HT-29 (cell line): ENCODE measurements at regions not wholly inside any gene's neighbourhood (a gene's known extent, or its start where the extent isn't known, plus 50 kb on each side); places are given as distances from the start of the nearest gene placed in this dataset.
"Not testable (repeated sequence)": the region's sequence is repeated elsewhere in the genome, so short reads cannot be mapped to it uniquely, and the experiment has no call there.

Experiments
- DNase-seq: peaks from one replicate; pipeline ENCODE4 v3.0.0-alpha.2; 2015; ENCODE audit warnings: low spot score

DNA sequence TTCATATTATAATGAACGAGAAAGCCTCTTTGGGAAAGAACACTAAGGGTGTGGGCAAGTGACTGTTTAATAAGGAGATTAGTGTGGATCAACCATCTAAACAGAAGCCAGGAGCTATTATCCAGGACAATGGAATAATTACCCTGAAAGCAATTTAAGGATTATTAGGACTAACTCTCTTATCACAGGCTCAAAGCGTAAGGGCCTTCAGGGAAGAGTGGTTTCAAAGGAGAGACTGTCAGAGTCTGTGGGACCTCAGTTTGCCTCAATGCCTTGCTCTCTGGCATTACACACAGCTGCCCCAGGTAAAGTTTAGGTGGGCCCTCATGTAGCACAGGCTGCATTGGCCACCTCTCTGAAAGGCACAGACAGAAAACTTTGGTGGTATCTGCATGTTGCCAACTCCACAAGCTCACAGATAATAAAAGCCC lies 717.2 kb upstream of the ADGRL3 start:
- no peak for DNase-seq

DNA sequence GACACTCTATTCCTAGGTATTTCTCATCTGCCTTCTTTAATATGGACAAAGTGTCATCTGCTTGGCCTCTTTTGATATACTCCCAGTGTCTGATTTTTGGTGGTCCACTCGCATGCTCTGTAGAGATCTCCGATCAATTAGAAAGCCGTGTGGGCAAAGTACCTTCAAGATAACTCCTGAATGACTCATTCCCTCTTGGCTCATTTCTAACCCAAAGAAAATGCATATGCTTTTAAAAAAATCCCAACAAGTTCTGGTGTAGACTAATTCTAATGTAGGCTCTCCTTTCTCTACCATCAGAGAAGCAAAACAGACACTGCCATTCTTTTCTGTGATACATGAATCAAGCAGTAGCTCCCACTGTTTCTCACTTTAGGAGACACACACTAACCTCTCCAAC lies 714.9 kb upstream of the ADGRL3 start:
- DNase-seq: no peak

DNA sequence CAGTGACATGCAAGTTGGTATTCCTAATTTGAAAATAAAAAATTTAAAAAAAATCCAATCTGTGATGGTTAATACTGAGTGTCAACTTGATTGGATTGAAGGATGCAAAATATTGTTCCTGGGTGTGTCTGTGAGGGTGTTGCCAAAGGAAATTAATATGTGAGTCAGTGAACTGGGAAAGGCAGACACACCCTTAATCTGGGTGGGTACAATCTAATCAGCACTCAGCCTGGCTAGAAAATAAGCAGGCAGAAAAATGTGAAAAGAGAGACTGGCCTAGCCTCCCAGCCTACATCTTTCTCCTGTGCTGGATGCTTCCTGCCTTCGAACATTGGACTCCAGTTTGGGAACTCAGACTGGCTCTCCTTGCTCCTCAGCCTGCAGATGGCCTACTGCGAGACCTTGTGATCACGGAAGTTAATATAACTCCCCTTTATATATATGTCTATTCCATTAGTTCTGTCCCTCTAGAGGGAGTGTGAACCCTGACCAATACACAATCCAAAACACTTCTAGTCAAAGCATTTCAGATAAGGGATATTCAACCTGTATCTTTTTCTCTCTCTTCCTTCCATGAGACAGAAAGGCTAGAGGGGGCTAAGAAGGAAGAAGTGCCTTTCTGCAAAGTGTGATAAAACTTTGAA lies 712.9 kb upstream of the ADGRL3 start:
- not testable (repeated sequence) for DNase-seq

DNA sequence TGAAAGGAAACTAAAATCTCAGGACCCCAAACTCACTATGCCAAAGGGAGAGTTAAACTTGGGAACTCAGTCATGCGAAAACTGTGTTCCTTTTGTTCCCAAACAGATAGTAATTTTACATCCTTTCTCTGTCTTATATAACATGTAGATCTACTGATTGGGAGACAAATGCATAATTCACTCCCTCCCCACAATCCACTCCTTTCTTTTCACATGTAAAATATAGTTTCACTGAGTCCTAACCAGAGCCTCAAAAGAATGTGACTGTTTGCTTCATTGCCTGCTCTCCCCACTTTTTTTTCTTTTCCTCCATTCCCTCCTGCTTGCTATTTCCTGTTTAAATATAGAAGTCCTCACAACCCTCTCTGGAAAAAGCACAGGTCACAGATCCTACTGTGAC lies 699.3 kb upstream of the ADGRL3 start:
- DNase-seq: no peak

DNA sequence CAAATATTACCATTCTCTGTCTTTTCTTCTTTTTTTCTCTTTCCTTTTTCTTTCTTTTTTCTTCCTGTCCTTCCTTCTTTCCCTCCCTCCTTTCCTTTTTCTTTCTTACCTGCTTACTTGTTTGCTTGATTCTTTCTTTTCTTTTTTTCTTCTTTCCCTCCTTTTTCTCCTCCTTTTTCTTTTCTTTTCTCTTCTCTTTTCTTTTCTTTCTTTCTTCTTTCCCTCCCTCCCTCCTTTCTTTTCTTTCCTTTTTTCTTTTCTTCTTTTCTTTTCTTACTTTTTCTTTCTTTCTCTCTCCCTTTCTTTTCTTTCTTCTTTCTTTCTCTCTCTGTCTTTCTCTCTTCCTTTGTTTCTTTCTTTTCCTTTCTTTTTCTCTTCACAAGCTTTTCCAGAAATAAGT lies 697.4 kb upstream of the ADGRL3 start:
- no peak for DNase-seq

DNA sequence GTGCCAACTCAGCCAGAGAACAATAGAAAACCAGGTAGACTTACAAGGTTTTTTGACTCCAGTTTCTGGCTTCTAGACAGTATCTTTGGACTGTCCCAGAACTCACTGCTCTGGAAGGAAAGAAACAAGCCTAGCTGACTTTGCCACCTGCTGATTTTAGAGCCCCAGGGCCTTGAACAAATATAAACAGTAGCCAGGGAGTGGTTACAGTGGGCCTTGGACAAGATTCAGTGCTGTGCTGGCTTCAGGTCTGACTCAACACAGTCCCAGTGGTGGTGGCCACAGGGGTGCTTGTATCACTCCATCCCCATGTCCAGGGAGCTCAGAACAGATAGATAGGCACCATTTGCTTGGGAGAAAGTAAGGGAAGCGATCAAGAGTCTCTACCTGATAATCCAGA lies 694.1 kb upstream of the ADGRL3 start:
- no peak for DNase-seq

DNA sequence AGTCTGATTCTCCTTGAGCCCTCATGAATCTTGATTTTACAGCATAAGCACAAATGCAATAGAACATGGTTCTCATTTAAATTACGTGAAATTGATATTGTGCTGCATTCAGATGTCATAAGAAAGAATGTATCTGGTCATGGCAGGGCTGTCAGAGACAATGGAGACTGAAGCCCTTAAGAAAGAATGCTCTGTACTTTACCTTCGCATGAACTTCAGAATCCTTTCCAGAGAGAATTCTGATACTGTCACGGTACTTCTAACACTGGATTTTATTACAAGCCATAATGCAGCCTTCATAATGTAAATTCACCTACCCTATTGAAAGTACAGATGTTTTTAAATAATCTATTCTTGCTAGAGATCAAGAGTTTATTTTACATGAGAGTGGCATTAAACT lies 677.9 kb upstream of the ADGRL3 start:
- no peak for DNase-seq

DNA sequence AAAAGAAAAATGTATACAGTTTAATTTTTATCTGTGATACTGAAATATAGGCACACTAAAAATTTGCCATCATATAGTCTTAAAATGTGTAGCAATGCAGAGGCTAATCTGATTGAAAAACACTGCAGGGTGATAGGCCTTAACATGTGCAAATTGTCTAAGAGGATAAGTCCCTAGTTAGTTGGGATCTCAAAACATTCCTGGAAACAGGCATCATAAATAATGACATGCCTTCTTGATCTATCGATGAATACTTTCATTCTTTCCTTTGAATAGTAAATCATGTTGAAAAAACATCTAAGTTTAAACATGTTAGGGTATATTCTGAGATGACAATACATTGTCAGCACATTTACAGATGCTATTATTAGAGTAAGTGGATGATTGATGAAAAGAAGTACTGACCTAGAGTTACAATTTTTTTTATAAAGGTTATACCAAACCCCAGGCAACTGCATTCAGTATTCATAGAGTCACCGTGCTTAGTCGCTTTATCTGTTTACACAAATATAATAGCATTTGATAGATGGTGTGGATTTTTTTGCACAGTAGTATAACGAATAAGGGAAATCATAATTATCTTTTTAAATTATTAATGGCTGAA lies 668.2 kb upstream of the ADGRL3 start:
- no peak for DNase-seq

DNA sequence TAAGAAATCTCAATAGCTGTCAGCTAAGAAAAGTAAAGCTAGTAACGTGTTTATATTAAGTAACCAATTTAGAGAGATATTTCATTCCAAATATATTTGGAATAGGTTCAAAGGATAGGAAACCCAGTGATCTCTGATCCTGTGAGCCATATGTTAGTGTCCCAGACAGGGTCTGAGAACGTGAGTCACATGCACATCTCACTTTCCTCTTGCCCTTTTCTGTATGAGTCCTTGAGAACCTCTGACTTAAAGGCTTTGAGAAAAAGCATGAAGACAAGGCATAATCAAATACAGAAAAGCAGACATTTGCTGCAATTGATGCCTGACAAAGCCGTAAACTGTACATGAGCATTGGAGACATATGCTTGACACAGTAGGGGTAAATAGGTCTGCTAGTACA lies 655.1 kb upstream of the ADGRL3 start:
- no peak for DNase-seq

DNA sequence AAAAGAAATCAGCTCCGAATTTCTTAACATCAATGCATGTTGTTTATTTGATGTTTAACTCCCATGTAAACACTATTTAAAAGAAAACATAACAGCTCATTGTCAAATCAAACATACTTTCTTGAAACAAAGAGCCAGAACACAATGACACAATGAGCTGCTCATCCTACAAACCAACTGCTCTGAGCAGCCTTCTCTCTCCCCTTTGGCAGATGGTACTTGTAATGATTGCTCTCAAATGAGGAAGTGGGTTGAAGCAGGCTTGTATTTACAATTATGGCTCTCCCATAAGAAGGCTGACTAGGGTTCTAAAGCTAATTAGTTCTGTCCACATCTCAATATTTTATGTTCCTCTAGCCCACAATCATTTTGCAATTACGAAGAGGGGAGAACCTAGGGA lies 637.8 kb upstream of the ADGRL3 start:
- DNase-seq: no peak

DNA sequence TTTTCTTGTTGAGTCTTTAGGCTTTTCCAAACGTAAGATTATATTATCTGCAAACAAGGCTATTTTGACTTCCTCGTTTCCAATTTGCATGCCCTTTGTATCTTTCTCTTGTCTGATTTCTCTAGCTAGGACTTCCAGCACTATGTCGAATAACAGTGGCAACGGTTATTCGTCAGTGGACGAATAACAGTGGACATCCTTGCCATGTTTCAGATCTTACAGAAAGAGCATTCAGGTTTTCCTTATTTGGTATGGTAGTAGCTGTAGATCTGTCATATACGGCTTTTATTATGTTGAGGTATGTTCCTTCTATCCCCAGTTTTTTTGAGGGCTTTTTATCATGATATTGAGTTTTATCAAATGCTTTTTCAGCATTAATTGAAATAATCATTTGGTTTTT lies 634.6 kb upstream of the ADGRL3 start:
- DNase-seq: no peak

DNA sequence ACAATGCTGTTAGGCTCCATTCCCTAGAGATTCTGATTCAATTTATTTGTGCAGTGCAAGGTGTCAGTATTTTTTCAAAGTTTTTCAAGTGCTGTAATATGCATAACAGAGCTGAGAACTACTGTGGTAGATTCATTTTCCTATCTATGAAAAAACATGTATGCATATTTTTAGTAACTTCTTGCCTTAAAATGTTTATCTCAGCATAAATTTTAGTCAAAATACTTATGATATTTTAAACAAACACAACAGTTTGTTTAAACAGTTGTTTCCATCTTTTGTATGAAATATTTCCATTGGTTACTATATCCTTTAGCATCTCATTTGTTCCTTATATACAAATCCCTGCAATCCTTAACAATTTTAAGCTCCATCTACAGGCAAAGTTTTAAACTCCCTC lies 624.8 kb upstream of the ADGRL3 start:
- no peak for DNase-seq

DNA sequence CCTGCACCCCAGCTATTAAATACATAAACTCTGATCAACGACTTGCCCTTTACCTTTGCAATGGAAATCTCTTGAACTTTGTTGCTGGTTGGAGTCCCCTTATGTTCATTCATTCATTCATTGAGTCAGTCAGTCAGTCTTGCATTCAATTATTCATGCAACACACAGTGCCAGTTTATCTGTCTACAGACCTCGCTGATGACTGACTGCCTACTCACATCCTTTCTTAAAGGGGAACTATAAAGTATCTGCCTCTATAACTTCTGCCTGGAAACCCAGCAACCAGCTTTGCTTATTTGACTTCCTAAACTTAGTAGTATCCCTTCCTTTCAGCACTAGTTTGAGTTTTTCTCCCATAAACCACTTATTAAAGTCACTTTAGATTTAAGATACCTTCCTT lies 620.8 kb upstream of the ADGRL3 start:
- no peak for DNase-seq

DNA sequence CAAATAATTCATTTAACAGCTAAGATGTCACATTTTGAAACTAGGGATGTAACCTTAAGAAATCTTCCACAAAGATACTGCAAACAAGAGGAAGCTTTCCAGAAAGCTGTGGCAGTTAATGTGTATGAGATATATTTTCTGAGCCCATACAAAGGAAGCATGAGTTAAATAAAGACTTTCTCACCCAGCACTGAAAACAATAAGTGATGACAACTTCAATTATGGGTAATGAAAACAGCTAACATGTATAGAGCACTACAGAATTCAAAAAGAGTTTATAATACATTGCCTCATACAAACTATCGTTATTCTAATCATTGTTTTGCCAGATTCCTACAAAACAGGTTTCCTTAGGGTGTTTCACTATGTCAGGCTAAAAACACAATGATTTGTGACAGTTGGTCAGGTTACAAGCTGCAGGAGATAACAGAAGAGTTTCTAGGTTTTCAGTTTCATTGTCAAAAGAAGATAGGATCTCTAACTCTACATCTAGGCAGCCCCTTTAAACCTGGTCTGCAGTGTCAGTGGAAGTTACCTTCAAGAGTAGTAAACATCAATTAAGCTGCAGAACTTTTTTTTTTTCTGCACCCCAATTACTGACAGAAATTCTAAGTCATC lies 618.1 kb upstream of the ADGRL3 start:
- DNase-seq: no peak

DNA sequence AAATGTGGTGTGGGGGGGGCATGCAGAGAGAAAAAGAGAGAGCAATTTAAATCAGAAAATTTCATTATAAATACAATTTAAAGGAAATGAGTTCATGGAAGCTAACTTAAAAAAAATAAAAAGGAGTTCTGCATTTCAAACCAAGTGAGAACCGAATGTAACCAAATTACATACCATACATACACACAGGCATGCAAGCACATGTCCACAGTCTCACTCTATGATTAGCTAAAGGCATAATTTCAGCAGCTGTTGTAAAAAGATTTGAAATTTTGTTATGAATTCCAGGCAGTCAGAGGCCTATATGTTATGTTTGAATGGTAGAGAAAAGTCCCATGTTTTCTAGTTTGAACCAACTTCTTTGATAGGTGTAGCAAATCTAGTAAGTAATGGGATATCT lies 611.6 kb upstream of the ADGRL3 start:
- DNase-seq: no peak

DNA sequence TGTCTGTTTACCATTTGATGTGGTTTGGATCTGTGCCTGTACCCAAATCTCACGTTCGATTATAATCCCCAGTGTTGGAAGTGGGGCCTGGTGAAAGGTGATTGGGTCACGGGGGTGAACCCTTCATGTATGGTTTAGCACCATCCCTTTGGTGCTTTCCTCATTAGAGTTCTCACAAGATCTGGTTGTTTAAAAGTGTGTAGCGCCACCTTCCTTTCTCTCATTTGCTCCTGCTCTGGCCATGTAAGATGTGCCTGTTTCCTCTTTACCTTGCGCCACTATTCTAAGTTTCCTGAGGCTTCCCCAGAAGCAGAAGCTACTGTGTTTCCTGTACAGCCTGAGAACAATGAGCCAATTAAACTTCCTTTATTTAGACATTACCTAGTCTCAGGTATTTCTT lies 610.7 kb upstream of the ADGRL3 start:
- no peak for DNase-seq

DNA sequence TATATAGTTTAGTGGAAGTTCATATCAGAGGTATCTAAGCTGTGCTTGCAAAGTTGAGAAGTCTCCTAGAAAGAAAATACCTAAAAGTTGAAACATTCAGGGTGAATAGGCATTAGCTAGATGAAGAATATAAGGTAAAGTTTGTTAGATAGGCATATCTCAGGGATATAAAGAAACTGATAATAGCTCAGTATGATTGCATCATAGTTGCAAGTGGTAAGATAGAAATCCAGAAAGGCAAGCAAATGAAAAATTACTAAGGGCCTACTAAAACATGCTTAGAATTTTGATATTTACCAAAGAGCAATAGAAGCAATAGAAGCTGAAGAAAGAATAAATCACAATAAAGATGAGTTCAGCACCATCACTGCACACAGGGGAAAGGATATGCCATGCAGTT lies 610.0 kb upstream of the ADGRL3 start:
- no peak for DNase-seq

DNA sequence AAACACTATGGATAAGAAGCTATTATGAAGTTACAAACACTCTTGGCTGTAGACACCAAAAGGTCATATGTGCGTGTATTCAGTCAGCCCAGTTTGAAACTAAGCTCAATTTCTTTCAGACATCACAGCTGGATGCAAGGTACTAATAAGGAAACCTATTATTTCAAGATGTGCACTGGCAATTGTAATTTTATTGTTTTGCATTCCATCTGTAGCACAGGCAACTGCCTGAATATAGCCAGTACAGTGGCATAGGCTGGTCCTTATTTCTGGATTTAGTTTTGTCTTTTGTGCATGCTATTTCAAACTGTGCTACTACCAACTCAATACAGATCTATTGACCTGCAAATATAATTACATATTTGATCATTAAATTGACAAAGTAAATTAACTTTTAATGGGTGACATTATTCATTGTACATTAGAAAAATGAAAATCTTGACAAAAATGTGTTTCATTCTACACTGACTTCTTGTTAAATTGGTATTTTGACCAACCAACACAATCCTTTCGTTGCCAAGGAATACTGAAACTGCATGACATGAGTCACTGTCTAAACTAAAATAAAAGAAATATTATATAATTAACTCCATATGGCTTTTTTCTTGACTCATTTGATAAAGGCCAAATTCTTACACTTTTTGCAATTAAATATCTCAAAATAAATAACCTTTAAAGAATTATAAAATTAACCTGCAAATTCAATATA lies 594.3 kb upstream of the ADGRL3 start:
- no peak for DNase-seq

DNA sequence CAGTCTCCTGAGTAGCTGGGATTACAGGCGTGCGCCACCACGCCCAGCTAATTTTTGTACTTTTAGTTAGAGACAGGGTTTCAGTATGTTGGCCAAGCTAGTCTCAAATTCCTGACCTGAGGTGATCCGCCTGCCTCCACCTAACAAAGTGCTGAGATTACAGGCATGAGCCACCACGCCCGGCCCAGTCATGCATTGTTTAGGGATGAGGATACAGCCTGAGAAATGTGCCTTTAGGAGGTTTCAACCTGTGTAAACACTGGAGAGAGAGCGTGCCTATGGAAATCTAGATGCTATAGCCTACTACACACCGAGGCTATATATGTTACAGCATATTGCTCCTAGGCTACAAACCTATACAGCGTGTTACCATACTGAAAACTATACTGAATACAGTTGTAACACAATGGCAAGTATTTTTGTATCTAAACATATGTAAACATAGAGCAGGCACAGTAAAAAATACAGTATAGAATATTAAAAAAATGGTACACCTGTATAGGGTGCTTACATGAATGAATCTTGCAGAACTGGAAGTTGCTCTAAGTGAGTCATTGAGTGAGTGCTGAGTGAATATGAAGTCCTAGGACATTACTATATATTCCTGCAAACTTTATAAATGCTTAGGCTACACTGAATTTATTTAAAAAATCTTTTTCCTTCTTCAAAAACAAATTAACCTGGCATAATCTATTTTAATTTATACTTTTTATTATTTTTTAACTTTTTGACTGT lies 588.2 kb upstream of the ADGRL3 start:
- DNase-seq: no peak

DNA sequence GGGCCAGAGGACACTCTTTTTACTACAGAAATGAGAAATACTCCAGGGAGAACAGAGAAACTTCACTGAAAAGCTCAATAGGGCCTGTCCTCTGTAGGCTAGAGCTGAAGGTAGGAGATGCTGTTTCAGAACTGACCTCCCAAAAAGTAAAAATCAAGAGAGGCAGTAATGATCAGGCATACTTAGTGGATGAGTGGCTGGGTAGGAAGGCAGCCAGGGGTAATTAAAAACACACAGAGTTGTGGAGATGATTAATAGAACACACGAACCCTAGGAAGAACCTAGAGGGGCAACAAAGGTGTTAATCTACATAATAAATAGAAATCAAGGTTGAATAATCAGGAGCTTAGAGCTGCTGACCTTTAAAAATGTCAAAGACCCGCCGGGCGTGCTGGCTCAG lies 582.4 kb upstream of the ADGRL3 start:
- no peak for DNase-seq

DNA sequence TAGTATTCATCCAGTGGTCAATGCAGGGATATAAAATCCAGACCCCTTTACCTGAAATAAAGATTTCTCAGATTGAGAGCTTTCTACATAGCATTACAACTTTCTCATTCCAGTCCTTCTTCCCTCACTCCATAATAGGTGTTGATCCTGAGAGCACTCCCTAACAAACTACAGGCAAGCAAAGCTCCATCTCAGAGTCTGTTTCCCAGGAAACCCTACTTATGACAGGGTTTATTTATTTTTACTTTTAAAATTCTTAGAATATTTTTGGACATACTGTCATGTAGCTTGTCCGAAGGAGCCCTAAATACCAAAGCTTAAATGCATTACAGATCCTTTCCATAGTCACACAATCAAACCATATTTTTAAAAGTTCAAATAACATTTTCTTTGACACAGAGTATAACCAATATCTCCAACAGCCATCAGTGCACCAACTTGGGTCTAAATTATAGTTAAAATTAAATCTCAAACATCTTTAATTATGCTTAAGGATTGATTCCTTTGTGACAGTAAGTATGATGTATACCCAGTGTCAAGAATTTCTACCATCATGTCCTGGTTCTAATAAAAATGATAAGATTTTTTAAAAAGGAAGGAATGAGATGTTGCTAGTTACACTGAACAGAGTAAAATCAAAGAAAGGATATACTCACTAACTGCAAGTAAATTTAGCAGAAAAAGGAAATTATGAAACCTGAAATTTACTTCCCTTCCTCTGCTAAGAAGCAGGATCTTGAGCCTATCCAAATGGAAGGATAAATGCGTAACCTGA lies 580.4 kb upstream of the ADGRL3 start:
- DNase-seq: no peak
